ENCODE measurements at regions not wholly inside any gene's neighbourhood (a gene's known extent, or its start where the extent isn't known, plus 50 kb on each side); places are given as distances from the start of the nearest gene placed in this dataset.

DNA sequence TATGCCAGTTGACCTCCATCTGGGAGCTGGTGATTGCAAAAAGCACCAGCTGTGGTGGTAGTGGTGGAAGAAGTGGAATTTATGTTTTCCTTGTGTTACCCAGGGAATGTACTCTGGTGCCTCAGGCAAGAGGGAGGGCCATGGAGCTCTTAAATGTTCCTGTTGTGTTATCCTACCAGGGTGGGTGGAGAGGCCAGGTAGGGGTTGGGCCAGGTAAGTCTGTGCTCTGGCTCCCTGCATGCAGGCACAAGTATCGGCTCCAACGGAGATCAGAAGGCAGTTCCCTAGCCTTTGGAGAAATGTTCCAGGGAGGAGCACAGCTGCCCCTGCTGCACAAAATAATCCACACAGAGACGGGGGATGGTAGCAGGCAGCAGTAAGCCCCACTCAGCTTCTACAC lies 419.3 kb upstream of the EYS start:
- TF ChIP-seq POLR2A (IDR thresholded peaks at IDR 0.05; ENCODE audit: control extremely low read depth in 1 of 2, low read depth in 2 of 2, low read length in 2 of 2) (no peak), EZH2 (IDR thresholded peaks at IDR 0.05; ENCODE audit: low read depth, low read length, severe bottlenecking) (no peak), HDAC2 (IDR thresholded peaks at IDR 0.05; ENCODE audit: borderline replicate concordance in 1 of 2, low read depth in 2 of 2, low read length in 2 of 2) (no peak), GTF2F1 (IDR thresholded peaks at IDR 0.05; ENCODE audit: borderline replicate concordance, low read depth, low read length) (no peak)
- TF ChIP-seq, protein P1, sequence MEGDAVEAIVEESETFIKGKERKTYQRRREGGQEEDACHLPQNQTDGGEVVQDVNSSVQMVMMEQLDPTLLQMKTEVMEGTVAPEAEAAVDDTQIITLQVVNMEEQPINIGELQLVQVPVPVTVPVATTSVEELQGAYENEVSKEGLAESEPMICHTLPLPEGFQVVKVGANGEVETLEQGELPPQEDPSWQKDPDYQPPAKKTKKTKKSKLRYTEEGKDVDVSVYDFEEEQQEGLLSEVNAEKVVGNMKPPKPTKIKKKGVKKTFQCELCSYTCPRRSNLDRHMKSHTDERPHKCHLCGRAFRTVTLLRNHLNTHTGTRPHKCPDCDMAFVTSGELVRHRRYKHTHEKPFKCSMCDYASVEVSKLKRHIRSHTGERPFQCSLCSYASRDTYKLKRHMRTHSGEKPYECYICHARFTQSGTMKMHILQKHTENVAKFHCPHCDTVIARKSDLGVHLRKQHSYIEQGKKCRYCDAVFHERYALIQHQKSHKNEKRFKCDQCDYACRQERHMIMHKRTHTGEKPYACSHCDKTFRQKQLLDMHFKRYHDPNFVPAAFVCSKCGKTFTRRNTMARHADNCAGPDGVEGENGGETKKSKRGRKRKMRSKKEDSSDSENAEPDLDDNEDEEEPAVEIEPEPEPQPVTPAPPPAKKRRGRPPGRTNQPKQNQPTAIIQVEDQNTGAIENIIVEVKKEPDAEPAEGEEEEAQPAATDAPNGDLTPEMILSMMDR (IDR thresholded peaks at IDR 0.05; ENCODE audit: control extremely low read depth in 1 of 3, insufficient read depth in 1 of 3, low read depth in 1 of 3, low read length in 3 of 3), result no peak

Measured in H1 (cell line).